ENCODE measurements at regions not wholly inside any gene's neighbourhood (a gene's known extent, or its start where the extent isn't known, plus 50 kb on each side); places are given as distances from the start of the nearest gene placed in this dataset.

- TF ChIP-seq POLR2A (IDR thresholded peaks at IDR 0.05; ENCODE audit: low read length) (no peak), GATA1 (IDR thresholded peaks at IDR 0.05; ENCODE audit: low read depth, low read length) (no peak)
These were observed 785.9 kb upstream of the TPTE start for GRCh38 chr21:9735421-9735961.
